Retinal pigment epithelial cell (primary cell): ENCODE measurements at regions not wholly inside any gene's neighbourhood (a gene's known extent, or its start where the extent isn't known, plus 50 kb on each side); places are given as distances from the start of the nearest gene placed in this dataset.

Experiments
- DNase-seq: peaks from one replicate; pipeline ENCODE4 v3.0.0-alpha.2; 2010; ENCODE audit warnings: low read depth
- H3K4me3 ChIP-seq: 2 replicates; pipeline ENCODE4 v1.5.1; 2011; ENCODE audit warnings: mild to moderate bottlenecking, low read length, control low read depth, moderate library complexity
- TF ChIP-seq, protein P1 (sequence below): conservative IDR thresholded peaks from 2 replicates; pipeline ENCODE4 v1.5.1; 2011; ENCODE audit warnings: low read depth, low read length, control low read depth, inconsistent platforms

DNA sequence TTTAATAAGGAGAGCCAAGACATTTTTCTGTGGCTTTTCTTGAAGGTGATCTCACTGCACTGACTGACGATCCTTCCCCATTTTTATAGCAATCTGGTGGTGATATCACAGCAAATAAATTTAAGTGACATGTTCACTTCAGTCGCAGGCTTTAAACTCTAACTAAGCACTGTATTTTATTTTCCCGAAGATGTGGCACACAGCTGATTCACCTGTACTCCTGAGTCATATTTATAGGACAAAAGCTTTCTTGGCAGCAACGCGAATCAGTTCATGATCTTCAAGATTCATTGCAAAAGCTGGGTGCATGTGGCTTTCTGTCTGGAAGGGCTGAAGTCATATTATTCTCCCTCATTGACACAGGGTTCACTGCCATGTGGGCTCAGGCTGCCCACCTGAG, 79.8 kb upstream of the TUNAR start:
- TF ChIP-seq, protein P1, sequence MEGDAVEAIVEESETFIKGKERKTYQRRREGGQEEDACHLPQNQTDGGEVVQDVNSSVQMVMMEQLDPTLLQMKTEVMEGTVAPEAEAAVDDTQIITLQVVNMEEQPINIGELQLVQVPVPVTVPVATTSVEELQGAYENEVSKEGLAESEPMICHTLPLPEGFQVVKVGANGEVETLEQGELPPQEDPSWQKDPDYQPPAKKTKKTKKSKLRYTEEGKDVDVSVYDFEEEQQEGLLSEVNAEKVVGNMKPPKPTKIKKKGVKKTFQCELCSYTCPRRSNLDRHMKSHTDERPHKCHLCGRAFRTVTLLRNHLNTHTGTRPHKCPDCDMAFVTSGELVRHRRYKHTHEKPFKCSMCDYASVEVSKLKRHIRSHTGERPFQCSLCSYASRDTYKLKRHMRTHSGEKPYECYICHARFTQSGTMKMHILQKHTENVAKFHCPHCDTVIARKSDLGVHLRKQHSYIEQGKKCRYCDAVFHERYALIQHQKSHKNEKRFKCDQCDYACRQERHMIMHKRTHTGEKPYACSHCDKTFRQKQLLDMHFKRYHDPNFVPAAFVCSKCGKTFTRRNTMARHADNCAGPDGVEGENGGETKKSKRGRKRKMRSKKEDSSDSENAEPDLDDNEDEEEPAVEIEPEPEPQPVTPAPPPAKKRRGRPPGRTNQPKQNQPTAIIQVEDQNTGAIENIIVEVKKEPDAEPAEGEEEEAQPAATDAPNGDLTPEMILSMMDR, result no peak
- DNase-seq, result no peak
- no peak overlapping the region for H3K4me3 ChIP-seq

DNA sequence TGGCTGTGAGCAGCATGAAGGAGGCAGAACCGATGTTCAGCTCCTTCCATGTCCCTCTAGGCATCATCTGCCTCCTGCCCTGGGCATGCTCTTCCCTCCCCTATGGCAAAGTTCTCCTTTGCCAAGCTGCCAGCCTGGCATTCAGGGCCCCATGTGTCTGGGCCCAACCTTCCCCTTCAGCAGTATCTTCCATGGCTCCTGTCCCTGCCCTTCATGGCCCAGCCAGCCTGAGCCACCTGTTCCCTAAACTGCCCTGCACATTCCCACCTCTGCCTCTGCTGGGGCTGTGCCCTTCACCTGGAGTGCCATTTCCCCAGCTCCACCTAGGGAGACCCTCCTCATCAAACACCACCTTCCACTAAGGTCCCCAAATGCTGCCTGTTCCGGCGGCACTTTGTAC, 74.0 kb upstream of the TCL1A start:
- no peak for DNase-seq
- TF ChIP-seq, protein P1, result no peak
- no peak overlapping the region for H3K4me3 ChIP-seq

- TF ChIP-seq, protein P1, result no peak
- H3K4me3 ChIP-seq, result no peak overlapping the region
- no peak for DNase-seq
These were observed 72.6 kb upstream of the TCL1A start for GRCh38 chr14:95786566-95786965.

- TF ChIP-seq, protein P1, result no peak
- no peak overlapping the region for H3K4me3 ChIP-seq
- DNase-seq, result no peak
These were observed 70.2 kb upstream of the TCL1A start for GRCh38 chr14:95784137-95784536.

GRCh38 chr14:95776798-95777534, 63.0 kb upstream of the TCL1A start:
- DNase-seq, result no peak
- H3K4me3 ChIP-seq, result no peak overlapping the region
- TF ChIP-seq, protein P1, result no peak

DNA sequence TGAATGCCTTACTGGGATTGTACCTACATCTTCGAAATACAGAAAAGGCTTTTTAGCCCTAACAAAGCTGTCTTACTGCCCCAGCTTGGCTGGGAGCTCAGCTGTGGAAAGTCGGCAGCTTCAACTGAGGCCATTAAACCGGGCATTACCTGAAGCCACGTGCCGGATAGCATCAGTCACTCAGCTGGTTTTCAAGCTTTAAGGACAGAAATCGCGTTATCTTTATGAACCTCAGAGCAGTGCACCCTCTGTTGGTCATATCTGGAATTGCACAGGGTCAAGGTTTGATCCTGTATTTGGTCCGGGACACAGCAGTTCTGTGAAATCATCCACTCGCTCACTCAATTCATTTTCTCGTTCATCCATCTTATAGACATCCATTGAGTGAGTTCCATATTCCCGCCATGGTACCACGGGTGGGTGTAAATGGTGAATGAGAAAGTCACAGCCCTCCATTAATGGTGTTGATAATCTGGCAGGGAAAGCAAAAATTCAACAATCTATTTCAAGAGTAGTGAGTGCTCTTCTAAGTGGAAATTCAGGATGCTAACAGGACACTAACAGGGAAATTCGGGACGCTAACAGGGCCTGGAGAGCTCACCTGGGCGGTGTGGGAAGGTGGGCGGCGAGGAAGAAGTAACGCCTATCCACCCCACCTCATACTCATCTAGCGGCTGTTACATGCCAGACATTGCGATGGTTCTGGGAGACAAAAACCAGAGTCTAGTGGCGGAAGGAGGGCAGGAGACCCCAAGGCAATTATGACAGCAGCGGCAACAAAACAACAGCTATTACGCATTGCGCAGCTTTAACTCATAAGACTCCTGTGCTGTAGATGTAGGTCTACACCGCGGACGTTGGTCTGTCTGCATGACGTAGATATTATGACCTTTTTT, 60.6 kb upstream of the TCL1A start:
- no peak for DNase-seq
- no peak overlapping the region for H3K4me3 ChIP-seq

More for the DNA sequence above, 60.6 kb upstream of the TCL1A start:
- TF ChIP-seq, protein P1, result peak; percentile 83
